K562 (cell line): ENCODE measurements at regions not wholly inside any gene's neighbourhood (a gene's known extent, or its start where the extent isn't known, plus 50 kb on each side); places are given as distances from the start of the nearest gene placed in this dataset.

Source experiments
- ATAC-seq: fragments of 200-7000 bp; cut with Tn5 transposase; 3 replicates; pipeline ENCODE4 v1.9.1; 2020; ENCODE audit warnings: moderate library complexity
- BruUV-seq: library from RNA; stranded (reverse); fragments of 400-500 nt; replicated peaks from 2 replicates; lab custom pipeline; 2021; lab: Mats Ljungman, UMichigan
- CTCF ChIA-PET: fragments of 300-600 bp; formaldehyde crosslinking; extraction: SDS; loops from one replicate; lab custom pipeline; 2021; ENCODE audit warnings: low intra/inter-chr PET ratio; lab: Yijun Ruan, JAX
- POLR2A ChIA-PET: fragments of 300-600, 350-650 bp; sonication (Branson Sonifier 250); formaldehyde crosslinking; extraction: SDS; loops from one replicate; lab custom pipeline; 2021; ENCODE audit warnings: antibody characterized with exemption, inconsistent platforms; lab: Yijun Ruan, JAX
- DNase-seq, 4 experiments: peaks; one replicate each; pipeline versions ENCODE4 v3.0.0 to v3.0.0-alpha.2; 2011 to 2018; ENCODE audit warnings: low spot score in 3 of 4, mixed read lengths in 3 of 4; ENCODE audit errors: extremely low read depth in 1 of 4
- FAIRE-seq: peaks from 2 replicates; lab custom pipeline; 2011; peaks lifted over from hg19 to GRCh38; lab: Jason Lieb, UNC
- H2AFZ ChIP-seq: 2 replicates; pipeline ENCODE4 v1.6.0; 2011; ENCODE audit warnings: low read depth, low read length, control low read depth, inconsistent platforms
- H3K27ac ChIP-seq: fragments of 200-600 bp; 3 replicates; pipeline ENCODE4 v1.8.0; 2011; ENCODE audit warnings: low read depth, mild to moderate bottlenecking, control low read depth, inconsistent platforms, low read length, moderate library complexity, mixed read lengths; ENCODE audit errors: extremely low read depth
- H3K27me3 ChIP-seq, 2 experiments: fragments of 300-600 bp in 1 of 2; 2 replicates in 1 of 2; 3 replicates in 1 of 2; pipeline versions ENCODE4 v1.6.0 to v1.8.0; 2011; ENCODE audit warnings: inconsistent platforms in 2 of 2, low read length in 2 of 2, mild to moderate bottlenecking in 1 of 2, mixed read lengths in 1 of 2, moderate library complexity in 1 of 2; ENCODE audit not compliant: control insufficient read depth in 2 of 2, insufficient read depth in 2 of 2
- H3K36me3 ChIP-seq: fragments of 300-600 bp; 3 replicates; pipeline ENCODE4 v1.8.0; 2011; ENCODE audit warnings: mild to moderate bottlenecking, low read length, inconsistent platforms; ENCODE audit not compliant: control insufficient read depth, insufficient read depth
- H3K4me1 ChIP-seq, 2 experiments: fragments of 200-600 bp in 1 of 2; replicated peaks in 1 of 2; 2 replicates in 1 of 2; 3 replicates in 1 of 2; pipeline versions ENCODE4 v1.5.1 to v1.8.0; 2011; ENCODE audit warnings: inconsistent platforms in 2 of 2, low read length in 2 of 2, mild to moderate bottlenecking in 1 of 2, mixed read lengths in 1 of 2, moderate library complexity in 1 of 2; ENCODE audit not compliant: control insufficient read depth in 2 of 2, insufficient read depth in 2 of 2
- H3K4me2 ChIP-seq: 2 replicates; pipeline ENCODE4 v1.6.1; 2011; ENCODE audit warnings: low read length, control low read depth, inconsistent platforms, mixed read lengths; ENCODE audit not compliant: insufficient read depth
- H3K4me3 ChIP-seq: fragments of 200-600 bp; sonication (generic), shearing (Covaris generic); 2 replicates; pipeline ENCODE4 v1.5.1; 2016; ENCODE audit warnings: control low read depth, inconsistent platforms
- H3K79me2 ChIP-seq: fragments of 200-600 bp; 3 replicates; pipeline ENCODE4 v1.8.0; 2011; ENCODE audit warnings: low read length, inconsistent platforms; ENCODE audit not compliant: control insufficient read depth, insufficient read depth
- H3K9ac ChIP-seq, 2 experiments: 2 replicates each; pipeline versions ENCODE4 v1.6.0 to v1.6.1; 2011; ENCODE audit warnings: low read depth in 2 of 2, low read length in 2 of 2, control low read depth in 1 of 2, inconsistent platforms in 1 of 2, mild to moderate bottlenecking in 1 of 2, mixed read lengths in 1 of 2; ENCODE audit not compliant: insufficient read depth in 1 of 2
- H3K9me1 ChIP-seq: one replicate; pipeline ENCODE4 v1.6.0; 2011; ENCODE audit warnings: inconsistent platforms, mild to moderate bottlenecking, low read length, moderate library complexity; ENCODE audit not compliant: control insufficient read depth, insufficient read depth
- H3K9me3 ChIP-seq: replicated peaks from 2 replicates; pipeline ENCODE4 v1.5.1; 2011; ENCODE audit warnings: low read depth, low read length, inconsistent platforms; ENCODE audit not compliant: control insufficient read depth, insufficient read depth
- H4K20me1 ChIP-seq: replicated peaks from 2 replicates; pipeline ENCODE4 v1.6.1; 2011; ENCODE audit warnings: low read length, inconsistent platforms, mixed read lengths; ENCODE audit not compliant: control insufficient read depth, insufficient read depth
- ARID2 ChIP-seq: fragments of 450-650 bp; IDR thresholded peaks from 2 replicates; pipeline ENCODE4 v1.6.1; 2017; ENCODE audit warnings: antibody characterized with exemption, mild to moderate bottlenecking
- CREB5 ChIP-seq: fragments of 250-450 bp; sonication (Bioruptor Pico); IDR thresholded peaks from 2 replicates; pipeline ENCODE4 v1.5.0; 2020; ENCODE audit warnings: mild to moderate bottlenecking
- HDAC6 ChIP-seq: IDR thresholded peaks from 2 replicates; pipeline ENCODE4 v1.6.1; 2012; ENCODE audit warnings: low read depth, mild to moderate bottlenecking, control low read depth, inconsistent platforms, low read length, moderate library complexity
- MEIS2 ChIP-seq: fragments of 450-650 bp; IDR thresholded peaks from 2 replicates; pipeline ENCODE4 v1.6.1; 2014; ENCODE audit warnings: mild to moderate bottlenecking; ENCODE audit not compliant: partially characterized antibody
- NONO ChIP-seq, 2 experiments: fragments of 200-400 bp in 1 of 2; fragments of 450-650 bp in 1 of 2; formaldehyde crosslinking in 1 of 2; IDR thresholded peaks; 2 replicates each; pipeline ENCODE4 v1.6.1; 2017; ENCODE audit warnings: low read depth in 2 of 2, mild to moderate bottlenecking in 2 of 2, moderate library complexity in 2 of 2, low read length in 1 of 2
- NR3C1 ChIP-seq: sonication (generic); formaldehyde crosslinking; IDR thresholded peaks from 2 replicates; pipeline ENCODE4 v1.8.1; 2022; ENCODE audit warnings: missing genetic modification reagents
- POLR2H ChIP-seq: IDR thresholded peaks from 2 replicates; pipeline ENCODE4 v1.6.1; 2016; ENCODE audit warnings: missing genetic modification characterization, low read depth, mild to moderate bottlenecking, control low read depth, missing compliant biosample characterization, moderate library complexity
- RBM15 ChIP-seq: fragments of 200-400 bp; formaldehyde crosslinking; IDR thresholded peaks from 2 replicates; pipeline ENCODE4 v1.6.1; 2018; ENCODE audit warnings: mild to moderate bottlenecking, low read length, moderate library complexity; ENCODE audit not compliant: insufficient read depth
- RFX5 ChIP-seq: IDR thresholded peaks from 2 replicates; pipeline ENCODE4 v1.6.1; 2011; ENCODE audit warnings: low read depth, mild to moderate bottlenecking, improper control_type of control experiment, low read length
- YBX1 ChIP-seq: fragments of 450-650 bp; IDR thresholded peaks from 2 replicates; pipeline ENCODE4 v1.7.1; 2016; ENCODE audit warnings: mild to moderate bottlenecking
- ZBTB34 ChIP-seq: fragments of 250-450 bp; sonication (Bioruptor Pico); IDR thresholded peaks from 2 replicates; pipeline ENCODE4 v1.8.0; 2021; ENCODE audit warnings: mild to moderate bottlenecking, moderate library complexity
- ZNF445 ChIP-seq: fragments of 250-450 bp; sonication (Bioruptor Pico); IDR thresholded peaks from 2 replicates; pipeline ENCODE4 v1.4.0; 2020; ENCODE audit warnings: low read depth, mild to moderate bottlenecking, moderate library complexity
- ZNF695 ChIP-seq: fragments of 450-650 bp; formaldehyde crosslinking; IDR thresholded peaks from 2 replicates; pipeline ENCODE4 v1.4.0; 2020; ENCODE audit warnings: mild to moderate bottlenecking, moderate library complexity
- ZNF778 ChIP-seq: fragments of 450-650 bp; formaldehyde crosslinking; IDR thresholded peaks from 2 replicates; pipeline ENCODE4 v1.4.0; 2020; ENCODE audit warnings: mild to moderate bottlenecking, moderate library complexity
- WGBS: fragments of 100-300 bp; shearing (Covaris generic); methylation state at CpG from one replicate; pipeline ENCODE4 v1.1.6; 2016; ENCODE audit warnings: low coverage, mixed read lengths; ENCODE audit not compliant: insufficient coverage; ENCODE audit errors: missing lambda C conversion rate; 5-methylcytosine and 5-hydroxymethylcytosine counted together
- in situ Hi-C: fragments of 300-500 bp; cut with MboI; formaldehyde crosslinking; loops from 4 replicates; pipeline ENCODE4 v1.15.0; 2018; ENCODE audit warnings: inconsistent platforms, mixed read lengths
- intact Hi-C: fragments of 100-400 bp; cut with micrococcal nuclease; formaldehyde crosslinking; loops from 2 replicates; pipeline ENCODE4 v1.14.2; 2022
- TF ChIP-seq, protein P1 (sequence below): sonication (generic); formaldehyde crosslinking; IDR thresholded peaks from 2 replicates; pipeline ENCODE4 v1.8.1; 2023; ENCODE audit warnings: missing genetic modification reagents, mild to moderate bottlenecking, borderline replicate concordance

DNA sequence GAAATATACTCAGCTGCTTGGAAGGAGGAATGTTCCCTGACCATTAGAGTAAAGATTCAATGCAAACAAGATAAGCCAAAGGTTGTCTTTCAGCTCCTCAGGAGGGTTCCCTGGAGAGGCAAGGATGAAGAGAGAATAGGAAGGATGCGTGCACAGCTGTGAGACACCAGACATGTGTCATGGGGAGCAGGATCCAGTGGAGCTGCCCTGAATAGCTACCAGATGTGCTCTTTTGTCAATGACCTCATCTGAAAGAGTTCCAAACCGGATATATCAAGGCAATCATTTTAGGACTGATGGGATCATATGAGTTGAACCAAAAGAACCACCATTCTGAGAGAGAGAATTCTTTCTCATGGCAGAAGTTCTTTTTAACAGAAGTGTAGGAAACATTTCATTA is 490.6 kb downstream of the IRS1 start:
- ChIA-PET POLR2A (no interaction called here), CTCF (no interaction called here)
- ATAC-seq (no peak), DNase-seq (no peak), FAIRE-seq (no peak)
- no peak overlapping the region for H3K27ac ChIP-seq
- no peak overlapping the region for H3K4me2 ChIP-seq
- H3K9ac ChIP-seq = no peak overlapping the region
- H3K36me3 ChIP-seq = no peaks in the 10 kb centered on the region
- H2AFZ ChIP-seq = no peak overlapping the region
- 0% methylated on average over 1 of the region's 2 CpGs for WGBS
- H3K27me3 ChIP-seq = no peaks in the 10 kb centered on the region
- H4K20me1 ChIP-seq = no peaks in the 10 kb centered on the region
- no peaks in the 10 kb centered on the region for H3K9me3 ChIP-seq
- no peak overlapping the region for H3K4me3 ChIP-seq
- in situ Hi-C loops (no loop called here), intact Hi-C loops (no loop called here)
- H3K9me1 ChIP-seq = no peaks in the 10 kb centered on the region
- H3K4me1 ChIP-seq = no peaks in the 10 kb centered on the region
- no TSS peak for BruUV-seq
- H3K79me2 ChIP-seq = no peaks in the 10 kb centered on the region
- TF ChIP-seq RBM15 (no peak), ZBTB34 (no peak), NONO (IDR thresholded peaks at IDR 0.05; ENCODE audit: low read depth in 2 of 2, low read length in 1 of 2) (no peak), CREB5 (CRISPR knock-in tag) (no peak), POLR2H (tag) (no peak), YBX1 (no peak), ZNF445 (CRISPR knock-in tag) (no peak), MEIS2 (no peak), RFX5 (no peak), ZNF778 (CRISPR knock-in tag) (no peak), NR3C1 (CRISPR knock-in tag) (no peak), HDAC6 (no peak), ARID2 (no peak), ZNF695 (CRISPR knock-in tag) (no peak)
- TF ChIP-seq, protein P1, sequence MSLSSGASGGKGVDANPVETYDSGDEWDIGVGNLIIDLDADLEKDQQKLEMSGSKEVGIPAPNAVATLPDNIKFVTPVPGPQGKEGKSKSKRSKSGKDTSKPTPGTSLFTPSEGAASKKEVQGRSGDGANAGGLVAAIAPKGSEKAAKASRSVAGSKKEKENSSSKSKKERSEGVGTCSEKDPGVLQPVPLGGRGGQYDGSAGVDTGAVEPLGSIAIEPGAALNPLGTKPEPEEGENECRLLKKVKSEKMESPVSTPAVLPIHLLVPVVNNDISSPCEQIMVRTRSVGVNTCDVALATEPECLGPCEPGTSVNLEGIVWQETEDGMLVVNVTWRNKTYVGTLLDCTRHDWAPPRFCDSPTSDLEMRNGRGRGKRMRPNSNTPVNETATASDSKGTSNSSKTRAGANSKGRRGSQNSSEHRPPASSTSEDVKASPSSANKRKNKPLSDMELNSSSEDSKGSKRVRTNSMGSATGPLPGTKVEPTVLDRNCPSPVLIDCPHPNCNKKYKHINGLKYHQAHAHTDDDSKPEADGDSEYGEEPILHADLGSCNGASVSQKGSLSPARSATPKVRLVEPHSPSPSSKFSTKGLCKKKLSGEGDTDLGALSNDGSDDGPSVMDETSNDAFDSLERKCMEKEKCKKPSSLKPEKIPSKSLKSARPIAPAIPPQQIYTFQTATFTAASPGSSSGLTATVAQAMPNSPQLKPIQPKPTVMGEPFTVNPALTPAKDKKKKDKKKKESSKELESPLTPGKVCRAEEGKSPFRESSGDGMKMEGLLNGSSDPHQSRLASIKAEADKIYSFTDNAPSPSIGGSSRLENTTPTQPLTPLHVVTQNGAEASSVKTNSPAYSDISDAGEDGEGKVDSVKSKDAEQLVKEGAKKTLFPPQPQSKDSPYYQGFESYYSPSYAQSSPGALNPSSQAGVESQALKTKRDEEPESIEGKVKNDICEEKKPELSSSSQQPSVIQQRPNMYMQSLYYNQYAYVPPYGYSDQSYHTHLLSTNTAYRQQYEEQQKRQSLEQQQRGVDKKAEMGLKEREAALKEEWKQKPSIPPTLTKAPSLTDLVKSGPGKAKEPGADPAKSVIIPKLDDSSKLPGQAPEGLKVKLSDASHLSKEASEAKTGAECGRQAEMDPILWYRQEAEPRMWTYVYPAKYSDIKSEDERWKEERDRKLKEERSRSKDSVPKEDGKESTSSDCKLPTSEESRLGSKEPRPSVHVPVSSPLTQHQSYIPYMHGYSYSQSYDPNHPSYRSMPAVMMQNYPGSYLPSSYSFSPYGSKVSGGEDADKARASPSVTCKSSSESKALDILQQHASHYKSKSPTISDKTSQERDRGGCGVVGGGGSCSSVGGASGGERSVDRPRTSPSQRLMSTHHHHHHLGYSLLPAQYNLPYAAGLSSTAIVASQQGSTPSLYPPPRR (CRISPR knock-in tag) = no peak
